IMR-90 (cell line): ENCODE measurements at regions not wholly inside any gene's neighbourhood (a gene's known extent, or its start where the extent isn't known, plus 50 kb on each side); places are given as distances from the start of the nearest gene placed in this dataset.

Experiments used
- ATAC-seq: fragments of 200-7000 bp; cut with Tn5 transposase; 2 replicates; pipeline ENCODE4 v1.9.1; 2020; ENCODE audit warnings: low read depth, mild to moderate bottlenecking, moderate library complexity
- BruUV-seq: library from RNA; stranded (reverse); fragments of 400-500 nt; replicated peaks from 2 replicates; lab custom pipeline; 2021; lab: Mats Ljungman, UMichigan
- CTCF ChIA-PET: fragments of 300-600 bp; formaldehyde crosslinking; extraction: SDS; loops from one replicate; lab custom pipeline; 2021; ENCODE audit warnings: antibody characterized with exemption; lab: Yijun Ruan, JAX
- POLR2A ChIA-PET: fragments of 300-600 bp; sonication (Branson Sonifier 250); formaldehyde crosslinking; loops from one replicate; lab custom pipeline; 2022; ENCODE audit warnings: antibody characterized with exemption; ENCODE audit not compliant: unreplicated experiment; lab: Charles Lee
- DNase-seq: peaks from one replicate; pipeline ENCODE4 v3.0.0; 2013
- H2AFZ ChIP-seq: replicated peaks from 2 replicates; pipeline ENCODE3; 2013; ENCODE audit warnings: low read length, mild to moderate bottlenecking; ENCODE audit not compliant: poor library complexity
- H2AK5ac ChIP-seq: 2 replicates; pipeline ENCODE4 v1.6.1; 2013; ENCODE audit warnings: low read depth, low read length, inconsistent platforms
- H2AK9ac ChIP-seq: replicated peaks from 2 replicates; pipeline ENCODE3; 2013; ENCODE audit warnings: mild to moderate bottlenecking, low read depth, low read length, moderate library complexity; ENCODE audit not compliant: poor library complexity
- H2BK120ac ChIP-seq: 2 replicates; pipeline ENCODE4 v1.6.1; 2013; ENCODE audit warnings: low read depth, low read length, inconsistent platforms
- H2BK15ac ChIP-seq: 3 replicates; pipeline ENCODE4 v1.6.1; 2013; ENCODE audit warnings: low read depth, low read length, inconsistent platforms
- H2BK20ac ChIP-seq: 2 replicates; pipeline ENCODE4 v1.6.1; 2013; ENCODE audit warnings: low read depth, mild to moderate bottlenecking, inconsistent platforms, low read length, moderate library complexity
- H2BK5ac ChIP-seq: 2 replicates; pipeline ENCODE4 v1.6.1; 2013; ENCODE audit warnings: mild to moderate bottlenecking, low read depth, low read length, inconsistent platforms; ENCODE audit not compliant: poor library complexity, severe bottlenecking
- H3K14ac ChIP-seq: replicated peaks from 2 replicates; pipeline ENCODE4 v1.6.1; 2013; ENCODE audit warnings: low read depth, low read length, inconsistent platforms
- H3K18ac ChIP-seq: 2 replicates; pipeline ENCODE4 v1.6.1; 2013; ENCODE audit warnings: low read depth, low read length, control low read depth
- H3K23ac ChIP-seq: 2 replicates; pipeline ENCODE4 v1.6.1; 2013; ENCODE audit warnings: low read depth, low read length, inconsistent platforms
- H3K27ac ChIP-seq: 2 replicates; pipeline ENCODE4 v1.5.1; 2013; ENCODE audit warnings: mild to moderate bottlenecking, control low read depth, low read length; ENCODE audit not compliant: insufficient read depth
- H3K27me3 ChIP-seq: 2 replicates; pipeline ENCODE4 v1.6.1; 2013; ENCODE audit warnings: low read length; ENCODE audit not compliant: control insufficient read depth, insufficient read depth
- H3K36me3 ChIP-seq: 2 replicates; pipeline ENCODE4 v1.6.1; 2013; ENCODE audit warnings: low read length, mixed read lengths; ENCODE audit not compliant: control insufficient read depth, insufficient read depth
- H3K4ac ChIP-seq: 2 replicates; pipeline ENCODE4 v1.6.1; 2013; ENCODE audit warnings: low read depth, low read length, inconsistent platforms
- H3K4me1 ChIP-seq: 2 replicates; pipeline ENCODE4 v1.6.1; 2013; ENCODE audit warnings: low read length, mixed read lengths; ENCODE audit not compliant: control insufficient read depth, insufficient read depth
- H3K4me2 ChIP-seq: 2 replicates; pipeline ENCODE4 v1.6.1; 2013; ENCODE audit warnings: low read depth, mild to moderate bottlenecking, control low read depth, low read length, moderate library complexity
- H3K4me3 ChIP-seq: 2 replicates; pipeline ENCODE4 v1.5.1; 2013; ENCODE audit warnings: low read depth, mild to moderate bottlenecking, control low read depth, low read length, moderate library complexity; ENCODE audit not compliant: insufficient read depth
- H3K56ac ChIP-seq: 2 replicates; pipeline ENCODE4 v1.6.1; 2013; ENCODE audit warnings: low read length, inconsistent platforms; ENCODE audit not compliant: insufficient read depth; ENCODE audit errors: extremely low read depth
- H3K79me1 ChIP-seq, 2 experiments: 2 replicates each; pipeline ENCODE4 v1.6.1; 2013; ENCODE audit warnings: low read length in 2 of 2, inconsistent platforms in 1 of 2, low read depth in 1 of 2
- H3K9ac ChIP-seq: 2 replicates; pipeline ENCODE4 v1.6.1; 2013; ENCODE audit warnings: low read depth, low read length, control low read depth
- H3K9me1 ChIP-seq: 2 replicates; pipeline ENCODE4 v1.6.1; 2013; ENCODE audit warnings: low read length, inconsistent platforms; ENCODE audit not compliant: insufficient read depth
- H3K9me3 ChIP-seq: 2 replicates; pipeline ENCODE4 v1.6.1; 2013; ENCODE audit warnings: low read length; ENCODE audit not compliant: control insufficient read depth, insufficient read depth
- H4K20me1 ChIP-seq: 2 replicates; pipeline ENCODE4 v1.6.1; 2013; ENCODE audit warnings: low read length, inconsistent platforms; ENCODE audit not compliant: insufficient read depth
- H4K5ac ChIP-seq: 2 replicates; pipeline ENCODE4 v1.6.1; 2013; ENCODE audit warnings: mild to moderate bottlenecking, low read depth, low read length, control low read depth
- H4K8ac ChIP-seq, 2 experiments: 2 replicates each; pipeline ENCODE4 v1.6.1; 2013; ENCODE audit warnings: low read depth in 2 of 2, low read length in 2 of 2, control low read depth in 1 of 2, inconsistent platforms in 1 of 2
- H4K91ac ChIP-seq: 2 replicates; pipeline ENCODE4 v1.6.1; 2013; ENCODE audit warnings: low read depth, low read length, inconsistent platforms; ENCODE audit not compliant: insufficient read depth
- BHLHE40 ChIP-seq: fragments of 150-350 bp; IDR thresholded peaks from 2 replicates; pipeline ENCODE4 v1.6.1; 2016; ENCODE audit warnings: mild to moderate bottlenecking, low read depth, low read length
- CEBPB ChIP-seq: IDR thresholded peaks from 2 replicates; pipeline ENCODE4 v1.6.1; 2012; ENCODE audit warnings: low read depth, low read length, improper control_type of control experiment
- CHD1 ChIP-seq: IDR thresholded peaks from 2 replicates; pipeline ENCODE4 v1.6.1; 2012; ENCODE audit warnings: low read depth, low read length, improper control_type of control experiment
- MAFK ChIP-seq: IDR thresholded peaks from 2 replicates; pipeline ENCODE4 v1.6.1; 2012; ENCODE audit warnings: low read depth, low read length, improper control_type of control experiment
- MAZ ChIP-seq: IDR thresholded peaks from 2 replicates; pipeline ENCODE4 v1.6.1; 2012; ENCODE audit warnings: low read depth, mild to moderate bottlenecking, low read length, improper control_type of control experiment, moderate library complexity, borderline replicate concordance
- MXI1 ChIP-seq: IDR thresholded peaks from 2 replicates; pipeline ENCODE4 v1.6.1; 2012; ENCODE audit warnings: low read depth, mild to moderate bottlenecking, low read length, moderate library complexity, borderline replicate concordance
- NFE2L2 ChIP-seq: fragments of 150-350 bp; IDR thresholded peaks from 2 replicates; pipeline ENCODE4 v1.6.1; 2016; ENCODE audit warnings: low read depth, mild to moderate bottlenecking, low read length
- POLR2A ChIP-seq: IDR thresholded peaks from 2 replicates; pipeline ENCODE4 v1.6.1; 2012; ENCODE audit warnings: mild to moderate bottlenecking, low read depth, low read length
- RAD21 ChIP-seq: IDR thresholded peaks from 2 replicates; pipeline ENCODE4 v1.6.1; 2012; ENCODE audit warnings: low read length, improper control_type of control experiment
- RCOR1 ChIP-seq: IDR thresholded peaks from 2 replicates; pipeline ENCODE4 v1.6.1; 2012; ENCODE audit warnings: mild to moderate bottlenecking, low read length, improper control_type of control experiment; ENCODE audit not compliant: insufficient replicate concordance
- RFX5 ChIP-seq: IDR thresholded peaks from 2 replicates; pipeline ENCODE4 v1.8.0; 2012; ENCODE audit warnings: low read depth, mild to moderate bottlenecking, low read length, moderate library complexity
- SMC3 ChIP-seq: fragments of 150-350 bp; IDR thresholded peaks from 2 replicates; pipeline ENCODE4 v1.6.1; 2016; ENCODE audit warnings: low read depth, mild to moderate bottlenecking, antibody characterized with exemption, low read length, moderate library complexity
- WGBS, 2 experiments: methylation state at CpG; one replicate each; pipeline versions ENCODE4 v1.1.5 to v1.1.7; 2013; ENCODE audit warnings: missing lambda C conversion rate in 2 of 2; ENCODE audit not compliant: insufficient read length in 1 of 2; ENCODE audit errors: extremely low coverage in 2 of 2; 5-methylcytosine and 5-hydroxymethylcytosine counted together
- dilution Hi-C: fragments of 300-500 bp; cut with HindIII; formaldehyde crosslinking; loops from one replicate; pipeline ENCODE4 v1.14.3; 2018; ENCODE audit warnings: low sequenced_read_pairs; ENCODE audit not compliant: unreplicated experiment
- in situ Hi-C: fragments of 300-500 bp; cut with MboI; formaldehyde crosslinking; loops from 3 replicates; pipeline ENCODE4 v1.14.3; 2019; ENCODE audit warnings: low sequenced_read_pairs, inconsistent platforms, mixed read lengths
- intact Hi-C: fragments of 100-400 bp; cut with micrococcal nuclease; formaldehyde crosslinking; loops from 2 replicates; pipeline ENCODE4 v1.10.0; 2022
- TF ChIP-seq, protein P1 (sequence below): fragments of 150-350 bp; IDR thresholded peaks from 2 replicates; pipeline ENCODE4 v1.6.1; 2016; ENCODE audit warnings: low read depth, mild to moderate bottlenecking, low read length, moderate library complexity, borderline replicate concordance
- TF ChIP-seq, protein P2 (sequence below): fragments of 150-350 bp; IDR thresholded peaks from 2 replicates; pipeline ENCODE4 v1.6.1; 2017; ENCODE audit warnings: mild to moderate bottlenecking, antibody characterized with exemption, low read length, low read depth

DNA sequence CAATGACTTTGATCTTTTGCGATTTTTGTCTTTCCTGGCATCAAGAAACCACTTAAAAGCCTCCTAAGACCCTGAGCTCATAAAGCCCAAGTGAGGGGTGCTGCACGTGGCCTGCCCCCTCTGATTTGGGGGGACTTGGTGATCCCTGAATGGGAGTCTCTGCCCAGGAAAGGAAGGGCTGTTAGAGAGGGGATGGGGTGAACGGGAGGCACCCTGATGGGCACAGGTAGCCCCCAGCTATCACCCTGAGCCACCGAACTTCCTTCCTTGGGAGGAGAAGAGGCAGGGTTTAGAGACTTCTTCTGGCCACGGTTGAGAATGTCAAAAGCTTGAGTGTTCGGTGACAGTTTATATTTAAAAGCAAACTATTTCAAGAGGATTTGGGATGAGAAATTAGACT is 305.5 kb downstream of the ZNF536 start:
- Histone ChIP-seq H3K9me3 (no peaks in the 10 kb centered on the region), H3K79me1 (no peaks in the 10 kb centered on the region), H3K4me1 (no peaks in the 10 kb centered on the region), H4K91ac (no peak overlapping the region), H3K4me2 (no peak overlapping the region), H3K14ac (no peak overlapping the region), H4K8ac (no peak overlapping the region), H2BK5ac (no peak overlapping the region), H3K9ac (no peak overlapping the region), H3K23ac (no peak overlapping the region), H3K4me3 (no peak overlapping the region), H2BK120ac (no peak overlapping the region), H2BK15ac (no peak overlapping the region), H2AK5ac (no peak overlapping the region), H4K5ac (no peak overlapping the region), H4K20me1 (no peaks in the 10 kb centered on the region), H2BK20ac (no peak overlapping the region), H2AFZ (no peak overlapping the region), H2AK9ac (no peak overlapping the region), H3K27ac (no peak overlapping the region), H3K9me1 (no peaks in the 10 kb centered on the region), H3K27me3 (no peaks in the 10 kb centered on the region; the same call in 1 of the 2 replicates), H3K18ac (no peak overlapping the region), H3K56ac (no peak overlapping the region), H3K4ac (no peak overlapping the region), H3K36me3 (no peaks in the 10 kb centered on the region)
- DNase-seq (no peak), ATAC-seq (no peak)
- WGBS, 2 experiments: no CpG with 5 or more reads among the region's 6 CpGs
- TF ChIP-seq BHLHE40: no peak
- TF ChIP-seq, protein P1, sequence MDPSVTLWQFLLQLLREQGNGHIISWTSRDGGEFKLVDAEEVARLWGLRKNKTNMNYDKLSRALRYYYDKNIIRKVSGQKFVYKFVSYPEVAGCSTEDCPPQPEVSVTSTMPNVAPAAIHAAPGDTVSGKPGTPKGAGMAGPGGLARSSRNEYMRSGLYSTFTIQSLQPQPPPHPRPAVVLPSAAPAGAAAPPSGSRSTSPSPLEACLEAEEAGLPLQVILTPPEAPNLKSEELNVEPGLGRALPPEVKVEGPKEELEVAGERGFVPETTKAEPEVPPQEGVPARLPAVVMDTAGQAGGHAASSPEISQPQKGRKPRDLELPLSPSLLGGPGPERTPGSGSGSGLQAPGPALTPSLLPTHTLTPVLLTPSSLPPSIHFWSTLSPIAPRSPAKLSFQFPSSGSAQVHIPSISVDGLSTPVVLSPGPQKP: no peak
- TF ChIP-seq RAD21: no peak
- no peak for TF ChIP-seq POLR2A
- no peak for TF ChIP-seq CEBPB
- TF ChIP-seq NFE2L2: no peak
- TF ChIP-seq RFX5: no peak
- TF ChIP-seq CHD1: no peak
- TF ChIP-seq MXI1: no peak
- TF ChIP-seq RCOR1: no peak
- TF ChIP-seq, protein P2, sequence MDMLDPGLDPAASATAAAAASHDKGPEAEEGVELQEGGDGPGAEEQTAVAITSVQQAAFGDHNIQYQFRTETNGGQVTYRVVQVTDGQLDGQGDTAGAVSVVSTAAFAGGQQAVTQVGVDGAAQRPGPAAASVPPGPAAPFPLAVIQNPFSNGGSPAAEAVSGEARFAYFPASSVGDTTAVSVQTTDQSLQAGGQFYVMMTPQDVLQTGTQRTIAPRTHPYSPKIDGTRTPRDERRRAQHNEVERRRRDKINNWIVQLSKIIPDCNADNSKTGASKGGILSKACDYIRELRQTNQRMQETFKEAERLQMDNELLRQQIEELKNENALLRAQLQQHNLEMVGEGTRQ: no peak
- TF ChIP-seq SMC3: no peak
- TF ChIP-seq MAZ: no peak
- no peak for TF ChIP-seq MAFK
- dilution Hi-C loops: no loop called here
- no TSS peak for BruUV-seq
- in situ Hi-C loops: loop anchor here (5.0 kb wide), 1 partner anchor 1550 kb away; no protein-coding TSS in a partner anchor
- CTCF ChIA-PET: interaction anchor here (1.0 kb wide), 1 partner anchor 11 kb away, joined by 3 read pairs; no protein-coding TSS in a partner anchor
- intact Hi-C loops: no loop called here
- POLR2A ChIA-PET: no interaction called here
